ENCODE measurements at regions not wholly inside any gene's neighbourhood (a gene's known extent, or its start where the extent isn't known, plus 50 kb on each side); places are given as distances from the start of the nearest gene placed in this dataset.

DNA sequence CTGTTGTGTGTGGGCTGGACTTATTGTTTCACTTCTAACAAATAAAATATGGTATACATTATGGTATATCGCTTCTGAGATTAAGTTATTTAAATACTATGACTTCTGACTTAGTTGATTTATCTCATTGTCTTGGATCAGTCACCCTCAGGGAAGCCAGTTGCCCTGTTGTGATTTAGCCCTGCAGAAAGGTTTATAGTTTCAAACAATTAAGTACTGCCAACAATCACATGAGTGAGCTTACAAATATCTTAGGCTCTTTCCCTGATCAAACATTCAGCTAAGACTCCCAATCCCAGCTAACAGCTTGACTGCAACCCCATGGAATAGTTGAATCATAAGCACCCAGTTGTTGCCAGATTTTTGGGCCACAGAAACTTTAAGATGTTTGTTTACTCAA, 85.4 kb downstream of the MAGEC1 start:
- no peak overlapping the region for H3K4me3 Mint-ChIP-seq
- H3K4me1 Mint-ChIP-seq, result no peaks in the 10 kb centered on the region
- no peak overlapping the region for H3K27ac Mint-ChIP-seq
- ChIA-PET CTCF (no interaction called here), POLR2A (no interaction called here)
- H3K36me3 Mint-ChIP-seq, result peaks cover 19% of the 10 kb centered on the region
- H3K27me3 Mint-ChIP-seq (ENCODE audit: low read depth), result no peaks in the 10 kb centered on the region; the same call in 1 of the 2 replicates
- no peak for DNase-seq (ENCODE audit: low spot score)
- ATAC-seq, result no peak
- peaks cover 30% of the 10 kb centered on the region for H3K9me3 Mint-ChIP-seq
- TF ChIP-seq FOXJ3 (CRISPR knock-in tag; IDR thresholded peaks at IDR 0.05; ENCODE audit: borderline replicate concordance), result no peak
- TF ChIP-seq, protein P1, sequence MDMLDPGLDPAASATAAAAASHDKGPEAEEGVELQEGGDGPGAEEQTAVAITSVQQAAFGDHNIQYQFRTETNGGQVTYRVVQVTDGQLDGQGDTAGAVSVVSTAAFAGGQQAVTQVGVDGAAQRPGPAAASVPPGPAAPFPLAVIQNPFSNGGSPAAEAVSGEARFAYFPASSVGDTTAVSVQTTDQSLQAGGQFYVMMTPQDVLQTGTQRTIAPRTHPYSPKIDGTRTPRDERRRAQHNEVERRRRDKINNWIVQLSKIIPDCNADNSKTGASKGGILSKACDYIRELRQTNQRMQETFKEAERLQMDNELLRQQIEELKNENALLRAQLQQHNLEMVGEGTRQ (CRISPR knock-in tag; IDR thresholded peaks at IDR 0.05), result no peak
- no peak for TF ChIP-seq ZNF121 (CRISPR knock-in tag; IDR thresholded peaks at IDR 0.05)
- TF ChIP-seq ZNF232 (CRISPR knock-in tag; IDR thresholded peaks at IDR 0.05), result no peak
- no peak for TF ChIP-seq OVOL2 (CRISPR knock-in tag; IDR thresholded peaks at IDR 0.05; ENCODE audit: borderline replicate concordance)
- TF ChIP-seq FOXK1 (CRISPR knock-in tag; IDR thresholded peaks at IDR 0.05), result no peak
- TF ChIP-seq, protein P2, sequence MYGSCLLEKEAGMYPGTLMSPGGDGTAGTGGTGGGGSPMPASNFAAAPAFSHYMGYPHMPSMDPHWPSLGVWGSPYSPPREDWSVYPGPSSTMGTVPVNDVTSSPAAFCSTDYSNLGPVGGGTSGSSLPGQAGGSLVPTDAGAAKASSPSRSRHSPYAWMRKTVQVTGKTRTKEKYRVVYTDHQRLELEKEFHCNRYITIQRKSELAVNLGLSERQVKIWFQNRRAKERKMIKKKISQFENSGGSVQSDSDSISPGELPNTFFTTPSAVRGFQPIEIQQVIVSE (CRISPR knock-in tag; IDR thresholded peaks at IDR 0.05; ENCODE audit: borderline replicate concordance), result no peak
- TF ChIP-seq NFYB (CRISPR knock-in tag; conservative IDR thresholded peaks at IDR 0.05; ENCODE audit: low read depth), result no peak
- no peak for TF ChIP-seq ZNF138 (CRISPR knock-in tag; conservative IDR thresholded peaks at IDR 0.05)
- TF ChIP-seq, protein P3, sequence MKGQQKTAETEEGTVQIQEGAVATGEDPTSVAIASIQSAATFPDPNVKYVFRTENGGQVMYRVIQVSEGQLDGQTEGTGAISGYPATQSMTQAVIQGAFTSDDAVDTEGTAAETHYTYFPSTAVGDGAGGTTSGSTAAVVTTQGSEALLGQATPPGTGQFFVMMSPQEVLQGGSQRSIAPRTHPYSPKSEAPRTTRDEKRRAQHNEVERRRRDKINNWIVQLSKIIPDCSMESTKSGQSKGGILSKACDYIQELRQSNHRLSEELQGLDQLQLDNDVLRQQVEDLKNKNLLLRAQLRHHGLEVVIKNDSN (CRISPR knock-in tag; IDR thresholded peaks at IDR 0.05), result no peak
- no peak for TF ChIP-seq NFE2L1 (CRISPR knock-in tag; IDR thresholded peaks at IDR 0.05)
- TF ChIP-seq, protein P4, sequence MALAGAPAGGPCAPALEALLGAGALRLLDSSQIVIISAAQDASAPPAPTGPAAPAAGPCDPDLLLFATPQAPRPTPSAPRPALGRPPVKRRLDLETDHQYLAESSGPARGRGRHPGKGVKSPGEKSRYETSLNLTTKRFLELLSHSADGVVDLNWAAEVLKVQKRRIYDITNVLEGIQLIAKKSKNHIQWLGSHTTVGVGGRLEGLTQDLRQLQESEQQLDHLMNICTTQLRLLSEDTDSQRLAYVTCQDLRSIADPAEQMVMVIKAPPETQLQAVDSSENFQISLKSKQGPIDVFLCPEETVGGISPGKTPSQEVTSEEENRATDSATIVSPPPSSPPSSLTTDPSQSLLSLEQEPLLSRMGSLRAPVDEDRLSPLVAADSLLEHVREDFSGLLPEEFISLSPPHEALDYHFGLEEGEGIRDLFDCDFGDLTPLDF (CRISPR knock-in tag; IDR thresholded peaks at IDR 0.05), result no peak
- TF ChIP-seq TP53 (CRISPR knock-in tag; IDR thresholded peaks at IDR 0.05), result no peak
- TF ChIP-seq, protein P5, sequence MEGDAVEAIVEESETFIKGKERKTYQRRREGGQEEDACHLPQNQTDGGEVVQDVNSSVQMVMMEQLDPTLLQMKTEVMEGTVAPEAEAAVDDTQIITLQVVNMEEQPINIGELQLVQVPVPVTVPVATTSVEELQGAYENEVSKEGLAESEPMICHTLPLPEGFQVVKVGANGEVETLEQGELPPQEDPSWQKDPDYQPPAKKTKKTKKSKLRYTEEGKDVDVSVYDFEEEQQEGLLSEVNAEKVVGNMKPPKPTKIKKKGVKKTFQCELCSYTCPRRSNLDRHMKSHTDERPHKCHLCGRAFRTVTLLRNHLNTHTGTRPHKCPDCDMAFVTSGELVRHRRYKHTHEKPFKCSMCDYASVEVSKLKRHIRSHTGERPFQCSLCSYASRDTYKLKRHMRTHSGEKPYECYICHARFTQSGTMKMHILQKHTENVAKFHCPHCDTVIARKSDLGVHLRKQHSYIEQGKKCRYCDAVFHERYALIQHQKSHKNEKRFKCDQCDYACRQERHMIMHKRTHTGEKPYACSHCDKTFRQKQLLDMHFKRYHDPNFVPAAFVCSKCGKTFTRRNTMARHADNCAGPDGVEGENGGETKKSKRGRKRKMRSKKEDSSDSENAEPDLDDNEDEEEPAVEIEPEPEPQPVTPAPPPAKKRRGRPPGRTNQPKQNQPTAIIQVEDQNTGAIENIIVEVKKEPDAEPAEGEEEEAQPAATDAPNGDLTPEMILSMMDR (IDR thresholded peaks at IDR 0.05), result no peak
- TF ChIP-seq SOX15 (CRISPR knock-in tag; IDR thresholded peaks at IDR 0.05), result no peak
- TF ChIP-seq, protein P6, sequence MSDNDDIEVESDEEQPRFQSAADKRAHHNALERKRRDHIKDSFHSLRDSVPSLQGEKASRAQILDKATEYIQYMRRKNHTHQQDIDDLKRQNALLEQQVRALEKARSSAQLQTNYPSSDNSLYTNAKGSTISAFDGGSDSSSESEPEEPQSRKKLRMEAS (CRISPR knock-in tag; IDR thresholded peaks at IDR 0.05), result no peak
- TF ChIP-seq ZNF671 (CRISPR knock-in tag; IDR thresholded peaks at IDR 0.05), result no peak
- no peak for TF ChIP-seq MYBL2 (CRISPR knock-in tag; IDR thresholded peaks at IDR 0.05)
- no peak for TF ChIP-seq ZNF263 (CRISPR knock-in tag; IDR thresholded peaks at IDR 0.05; ENCODE audit: low read depth)

DNA sequence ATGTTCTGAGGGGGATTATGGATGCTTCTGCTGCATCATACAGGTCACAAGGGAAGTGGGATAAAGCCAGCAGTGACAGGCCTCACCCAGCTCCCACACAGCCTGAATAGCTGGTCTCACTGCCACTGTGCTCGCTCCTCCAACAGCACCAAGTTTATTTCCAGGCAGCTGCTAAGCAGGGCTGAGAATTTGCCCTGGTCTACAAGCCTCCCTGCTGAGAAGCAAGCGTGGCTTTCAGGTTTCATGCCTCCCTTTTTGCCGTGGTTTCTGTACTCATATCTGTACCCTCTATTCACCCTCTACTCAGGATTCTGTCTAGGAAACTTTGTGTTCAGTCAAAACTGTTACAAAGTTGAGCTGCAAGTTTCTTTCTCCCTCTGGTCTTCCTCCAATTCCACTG, 78.6 kb downstream of the MAGEC1 start:
- POLR2A ChIA-PET, result no interaction called here
- DNase-seq (ENCODE audit: low spot score), result no peak
- Mint-ChIP-seq H3K4me3 (no peak overlapping the region), H3K27me3 (ENCODE audit: low read depth) (peaks cover 2% of the 10 kb centered on the region), H3K27ac (no peak overlapping the region), H3K9me3 (peaks cover 44% of the 10 kb centered on the region), H3K36me3 (peaks cover 20% of the 10 kb centered on the region), H3K4me1 (no peaks in the 10 kb centered on the region)
- TF ChIP-seq, protein P7, sequence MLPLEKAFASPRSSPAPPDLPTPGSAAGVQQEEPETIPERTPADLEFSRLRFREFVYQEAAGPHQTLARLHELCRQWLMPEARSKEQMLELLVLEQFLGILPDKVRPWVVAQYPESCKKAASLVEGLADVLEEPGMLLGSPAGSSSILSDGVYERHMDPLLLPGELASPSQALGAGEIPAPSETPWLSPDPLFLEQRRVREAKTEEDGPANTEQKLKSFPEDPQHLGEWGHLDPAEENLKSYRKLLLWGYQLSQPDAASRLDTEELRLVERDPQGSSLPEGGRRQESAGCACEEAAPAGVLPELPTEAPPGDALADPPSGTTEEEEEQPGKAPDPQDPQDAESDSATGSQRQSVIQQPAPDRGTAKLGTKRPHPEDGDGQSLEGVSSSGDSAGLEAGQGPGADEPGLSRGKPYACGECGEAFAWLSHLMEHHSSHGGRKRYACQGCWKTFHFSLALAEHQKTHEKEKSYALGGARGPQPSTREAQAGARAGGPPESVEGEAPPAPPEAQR (CRISPR knock-in tag; IDR thresholded peaks at IDR 0.05), result no peak
- TF ChIP-seq NFE2L1 (CRISPR knock-in tag; IDR thresholded peaks at IDR 0.05), result no peak
- TF ChIP-seq, protein P8, sequence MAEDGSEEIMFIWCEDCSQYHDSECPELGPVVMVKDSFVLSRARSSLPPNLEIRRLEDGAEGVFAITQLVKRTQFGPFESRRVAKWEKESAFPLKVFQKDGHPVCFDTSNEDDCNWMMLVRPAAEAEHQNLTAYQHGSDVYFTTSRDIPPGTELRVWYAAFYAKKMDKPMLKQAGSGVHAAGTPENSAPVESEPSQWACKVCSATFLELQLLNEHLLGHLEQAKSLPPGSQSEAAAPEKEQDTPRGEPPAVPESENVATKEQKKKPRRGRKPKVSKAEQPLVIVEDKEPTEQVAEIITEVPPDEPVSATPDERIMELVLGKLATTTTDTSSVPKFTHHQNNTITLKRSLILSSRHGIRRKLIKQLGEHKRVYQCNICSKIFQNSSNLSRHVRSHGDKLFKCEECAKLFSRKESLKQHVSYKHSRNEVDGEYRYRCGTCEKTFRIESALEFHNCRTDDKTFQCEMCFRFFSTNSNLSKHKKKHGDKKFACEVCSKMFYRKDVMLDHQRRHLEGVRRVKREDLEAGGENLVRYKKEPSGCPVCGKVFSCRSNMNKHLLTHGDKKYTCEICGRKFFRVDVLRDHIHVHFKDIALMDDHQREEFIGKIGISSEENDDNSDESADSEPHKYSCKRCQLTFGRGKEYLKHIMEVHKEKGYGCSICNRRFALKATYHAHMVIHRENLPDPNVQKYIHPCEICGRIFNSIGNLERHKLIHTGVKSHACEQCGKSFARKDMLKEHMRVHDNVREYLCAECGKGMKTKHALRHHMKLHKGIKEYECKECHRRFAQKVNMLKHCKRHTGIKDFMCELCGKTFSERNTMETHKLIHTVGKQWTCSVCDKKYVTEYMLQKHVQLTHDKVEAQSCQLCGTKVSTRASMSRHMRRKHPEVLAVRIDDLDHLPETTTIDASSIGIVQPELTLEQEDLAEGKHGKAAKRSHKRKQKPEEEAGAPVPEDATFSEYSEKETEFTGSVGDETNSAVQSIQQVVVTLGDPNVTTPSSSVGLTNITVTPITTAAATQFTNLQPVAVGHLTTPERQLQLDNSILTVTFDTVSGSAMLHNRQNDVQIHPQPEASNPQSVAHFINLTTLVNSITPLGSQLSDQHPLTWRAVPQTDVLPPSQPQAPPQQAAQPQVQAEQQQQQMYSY (CRISPR knock-in tag; IDR thresholded peaks at IDR 0.05), result no peak
- ATAC-seq, result no peak
- CTCF ChIA-PET, result no interaction called here
